ENCODE measurements at regions not wholly inside any gene's neighbourhood (a gene's known extent, or its start where the extent isn't known, plus 50 kb on each side); places are given as distances from the start of the nearest gene placed in this dataset.
A peak's percentile ranks its signal among the peaks of the same experiment; 100 is the strongest.

DNA sequence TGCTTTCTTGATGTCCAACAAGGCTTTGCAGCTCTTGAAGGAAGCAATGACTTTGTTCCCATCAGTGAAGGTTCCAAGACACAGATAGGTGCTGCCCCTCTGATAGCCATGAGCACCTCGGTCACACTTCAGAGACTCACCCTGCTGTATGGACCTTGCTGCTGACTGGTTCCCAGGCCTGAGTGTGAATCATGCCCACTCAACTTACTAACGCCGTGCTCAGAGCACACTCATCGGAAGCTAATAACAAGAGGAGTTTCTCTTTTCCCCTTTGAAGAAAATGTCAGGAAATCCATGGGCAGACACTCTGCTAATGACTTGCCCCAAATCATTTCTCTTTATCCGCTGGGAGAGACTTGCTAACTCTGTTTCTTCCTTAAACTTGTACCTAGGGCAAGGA is 83.8 kb upstream of the ARL4C start:
- no peak for DNase-seq
- no peak overlapping the region for H3K4me3 Mint-ChIP-seq (ENCODE audit: unreplicated experiment)
- ChIA-PET CTCF (no interaction called here), POLR2A (no interaction called here)
- BruUV-seq (replicated peaks), result no TSS peak
- no peaks in the 10 kb centered on the region for H3K36me3 ChIP-seq (ENCODE audit: control insufficient read depth, insufficient read depth, low read length)
- no peaks in the 10 kb centered on the region for H3K9me3 Mint-ChIP-seq (ENCODE audit: unreplicated experiment)
- no peaks in the 10 kb centered on the region for H3K36me3 Mint-ChIP-seq (ENCODE audit: insufficient read depth, unreplicated experiment)
- TF ChIP-seq, protein P1, sequence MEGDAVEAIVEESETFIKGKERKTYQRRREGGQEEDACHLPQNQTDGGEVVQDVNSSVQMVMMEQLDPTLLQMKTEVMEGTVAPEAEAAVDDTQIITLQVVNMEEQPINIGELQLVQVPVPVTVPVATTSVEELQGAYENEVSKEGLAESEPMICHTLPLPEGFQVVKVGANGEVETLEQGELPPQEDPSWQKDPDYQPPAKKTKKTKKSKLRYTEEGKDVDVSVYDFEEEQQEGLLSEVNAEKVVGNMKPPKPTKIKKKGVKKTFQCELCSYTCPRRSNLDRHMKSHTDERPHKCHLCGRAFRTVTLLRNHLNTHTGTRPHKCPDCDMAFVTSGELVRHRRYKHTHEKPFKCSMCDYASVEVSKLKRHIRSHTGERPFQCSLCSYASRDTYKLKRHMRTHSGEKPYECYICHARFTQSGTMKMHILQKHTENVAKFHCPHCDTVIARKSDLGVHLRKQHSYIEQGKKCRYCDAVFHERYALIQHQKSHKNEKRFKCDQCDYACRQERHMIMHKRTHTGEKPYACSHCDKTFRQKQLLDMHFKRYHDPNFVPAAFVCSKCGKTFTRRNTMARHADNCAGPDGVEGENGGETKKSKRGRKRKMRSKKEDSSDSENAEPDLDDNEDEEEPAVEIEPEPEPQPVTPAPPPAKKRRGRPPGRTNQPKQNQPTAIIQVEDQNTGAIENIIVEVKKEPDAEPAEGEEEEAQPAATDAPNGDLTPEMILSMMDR (IDR thresholded peaks at IDR 0.05; ENCODE audit: insufficient read depth in 1 of 2, low read depth in 1 of 2, low read length in 1 of 2, severe bottlenecking in 1 of 2, unreplicated experiment in 1 of 2), result no peak
- no peaks in the 10 kb centered on the region for H3K4me1 ChIP-seq
- no peaks in the 10 kb centered on the region for H3K27me3 ChIP-seq (replicated peaks; ENCODE audit: control insufficient read depth, insufficient read depth, low read length)
- H3K27ac Mint-ChIP-seq (ENCODE audit: unreplicated experiment), result no peak overlapping the region
- no peaks in the 10 kb centered on the region for H3K9me3 ChIP-seq
- peaks cover 9% of the 10 kb centered on the region for H3K27me3 Mint-ChIP-seq (ENCODE audit: insufficient read depth, unreplicated experiment)
- no peak overlapping the region for H3K4me3 ChIP-seq (ENCODE audit: low read depth, low read length)
- H3K4me1 Mint-ChIP-seq (ENCODE audit: low read depth, unreplicated experiment), result no peaks in the 10 kb centered on the region
- intact Hi-C loops (cut with micrococcal nuclease; ENCODE audit: unreplicated experiment), result no loop called here

DNA sequence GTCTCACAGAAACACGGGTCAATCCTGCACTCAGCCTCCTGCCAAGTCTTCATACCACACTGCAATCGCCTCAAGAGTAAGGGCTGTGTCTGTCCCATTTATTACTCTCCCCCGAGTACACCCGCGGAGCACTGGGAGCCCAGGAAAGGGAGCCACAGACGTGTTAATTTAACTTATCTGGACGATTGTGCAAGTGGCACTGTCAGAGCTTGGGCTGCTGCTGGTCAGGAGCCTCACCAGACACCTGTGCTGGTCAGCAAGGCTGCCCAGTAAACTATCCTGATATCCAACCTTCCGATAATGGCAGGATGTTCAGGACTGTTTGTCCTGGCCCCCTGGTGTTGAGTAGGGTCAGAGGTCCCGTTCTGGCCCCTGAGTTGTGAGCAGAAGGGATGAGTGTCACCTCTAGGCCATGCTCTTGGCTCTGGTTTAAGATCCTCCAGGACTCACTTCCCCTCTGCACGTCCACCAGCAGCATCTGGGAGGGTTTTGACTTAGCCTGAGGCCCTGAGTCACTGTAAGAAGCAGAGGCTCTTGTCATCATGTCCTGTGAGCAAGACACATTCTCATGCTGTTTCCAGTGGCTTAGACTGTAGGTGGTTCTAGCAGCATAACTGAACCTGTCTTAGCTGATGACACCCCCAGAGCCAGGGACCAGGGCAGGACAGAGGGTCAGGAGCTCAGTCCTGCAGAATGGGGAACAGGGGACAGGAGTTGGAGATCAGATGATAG is 82.5 kb upstream of the ARL4C start:
- Histone ChIP-seq H3K4me3 (ENCODE audit: low read depth, low read length) (no peak overlapping the region), H3K9me3 (no peaks in the 10 kb centered on the region), H3K36me3 (ENCODE audit: control insufficient read depth, insufficient read depth, low read length) (no peaks in the 10 kb centered on the region), H3K4me1 (no peaks in the 10 kb centered on the region), H3K27me3 (replicated peaks; ENCODE audit: control insufficient read depth, insufficient read depth, low read length) (no peaks in the 10 kb centered on the region)
- Mint-ChIP-seq H3K27me3 (ENCODE audit: insufficient read depth, unreplicated experiment) (peaks cover 7% of the 10 kb centered on the region), H3K36me3 (ENCODE audit: insufficient read depth, unreplicated experiment) (no peaks in the 10 kb centered on the region), H3K9me3 (ENCODE audit: unreplicated experiment) (no peaks in the 10 kb centered on the region), H3K27ac (ENCODE audit: unreplicated experiment) (no peak overlapping the region), H3K4me3 (ENCODE audit: unreplicated experiment) (no peak overlapping the region), H3K4me1 (ENCODE audit: low read depth, unreplicated experiment) (no peaks in the 10 kb centered on the region)
- ChIA-PET POLR2A (no interaction called here), CTCF (no interaction called here)
- TF ChIP-seq, protein P1 (IDR thresholded peaks at IDR 0.05; ENCODE audit: insufficient read depth in 1 of 2, low read depth in 1 of 2, low read length in 1 of 2, severe bottlenecking in 1 of 2, unreplicated experiment in 1 of 2), result no peak
- BruUV-seq (replicated peaks), result no TSS peak
- peak in 1 of 2 experiments; percentile 1 for DNase-seq
- intact Hi-C loops (cut with micrococcal nuclease; ENCODE audit: unreplicated experiment), result no loop called here

DNA sequence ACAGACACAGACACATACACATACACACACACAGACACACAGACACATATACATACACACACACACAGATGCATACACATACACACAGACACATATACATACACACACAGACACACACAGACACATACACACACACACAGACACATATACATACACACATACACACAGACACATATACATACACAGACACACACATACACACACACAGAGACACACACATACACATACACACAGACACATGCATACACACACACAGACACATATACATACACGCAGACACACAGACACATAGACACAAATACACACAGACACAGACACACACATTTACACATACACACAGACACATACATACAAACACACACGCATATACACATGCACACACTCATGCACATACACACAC is 81.5 kb upstream of the ARL4C start:
- POLR2A ChIA-PET, result no interaction called here
- peaks cover 6% of the 10 kb centered on the region for H3K27me3 Mint-ChIP-seq (ENCODE audit: insufficient read depth, unreplicated experiment)
- CTCF ChIA-PET, result no interaction called here
- intact Hi-C loops (cut with micrococcal nuclease; ENCODE audit: unreplicated experiment), result no loop called here
- H3K9me3 Mint-ChIP-seq (ENCODE audit: unreplicated experiment), result no peaks in the 10 kb centered on the region
- H3K36me3 Mint-ChIP-seq (ENCODE audit: insufficient read depth, unreplicated experiment), result no peaks in the 10 kb centered on the region
- Histone ChIP-seq H3K4me1 (no peaks in the 10 kb centered on the region), H3K9me3 (no peaks in the 10 kb centered on the region), H3K27me3 (replicated peaks; ENCODE audit: control insufficient read depth, insufficient read depth, low read length) (no peaks in the 10 kb centered on the region), H3K36me3 (ENCODE audit: control insufficient read depth, insufficient read depth, low read length) (no peaks in the 10 kb centered on the region), H3K4me3 (ENCODE audit: low read depth, low read length) (no peak overlapping the region)
- BruUV-seq (replicated peaks), result no TSS peak
- DNase-seq, result no peak
- H3K4me3 Mint-ChIP-seq (ENCODE audit: unreplicated experiment), result no peak overlapping the region
- H3K4me1 Mint-ChIP-seq (ENCODE audit: low read depth, unreplicated experiment), result no peaks in the 10 kb centered on the region
- TF ChIP-seq, protein P1 (IDR thresholded peaks at IDR 0.05; ENCODE audit: insufficient read depth in 1 of 2, low read depth in 1 of 2, low read length in 1 of 2, severe bottlenecking in 1 of 2, unreplicated experiment in 1 of 2), result no peak
- no peak overlapping the region for H3K27ac Mint-ChIP-seq (ENCODE audit: unreplicated experiment)
